GM23248 (cell line): ENCODE measurements at regions not wholly inside any gene's neighbourhood (a gene's known extent, or its start where the extent isn't known, plus 50 kb on each side); places are given as distances from the start of the nearest gene placed in this dataset.
A peak's percentile ranks its signal among the peaks of the same experiment; 100 is the strongest.
"Not testable (repeated sequence)": the region's sequence is repeated elsewhere in the genome, so short reads cannot be mapped to it uniquely, and the experiment has no call there.

Experiments
- DNase-seq: peaks from one replicate; pipeline ENCODE4 v3.0.0-alpha.2; 2015
- H2AFZ ChIP-seq: fragments of 200-600 bp; sonication (generic); 2 replicates; pipeline ENCODE4 v1.6.1; 2016; ENCODE audit warnings: antibody characterized with exemption
- H3F3A ChIP-seq: fragments of 200-600 bp; sonication (generic); 2 replicates; pipeline ENCODE4 v1.6.1; 2016; ENCODE audit warnings: mild to moderate bottlenecking, antibody characterized with exemption, mixed run types; ENCODE audit not compliant: insufficient read depth
- H3K27ac ChIP-seq: fragments of 200-600 bp; sonication (generic); 2 replicates; pipeline ENCODE4 v1.5.1; 2016; ENCODE audit warnings: mild to moderate bottlenecking
- H3K27me3 ChIP-seq: fragments of 200-600 bp; sonication (generic); replicated peaks from 2 replicates; pipeline ENCODE4 v1.6.1; 2016; ENCODE audit warnings: mild to moderate bottlenecking; ENCODE audit not compliant: insufficient read depth
- H3K36me3 ChIP-seq: fragments of 200-600 bp; sonication (generic); 2 replicates; pipeline ENCODE4 v1.6.1; 2016; ENCODE audit warnings: low read depth, mild to moderate bottlenecking
- H3K4me1 ChIP-seq: fragments of 200-600 bp; sonication (generic); 2 replicates; pipeline ENCODE4 v1.6.1; 2016; ENCODE audit warnings: mild to moderate bottlenecking; ENCODE audit not compliant: insufficient read depth
- H3K4me2 ChIP-seq: fragments of 200-600 bp; sonication (generic); one replicate; pipeline ENCODE4 v1.6.1; 2016; ENCODE audit warnings: mild to moderate bottlenecking; ENCODE audit not compliant: unreplicated experiment
- H3K4me3 ChIP-seq: fragments of 200-600 bp; sonication (generic); 2 replicates; pipeline ENCODE4 v1.5.1; 2016; ENCODE audit warnings: mild to moderate bottlenecking
- H3K79me2 ChIP-seq: fragments of 200-600 bp; sonication (generic); 2 replicates; pipeline ENCODE4 v1.6.1; 2016; ENCODE audit warnings: mild to moderate bottlenecking; ENCODE audit not compliant: insufficient read depth
- H3K9ac ChIP-seq: fragments of 200-600 bp; sonication (generic); 2 replicates; pipeline ENCODE4 v1.6.1; 2016; ENCODE audit warnings: mild to moderate bottlenecking
- H3K9me2 ChIP-seq: fragments of 200-600 bp; sonication (generic); 2 replicates; pipeline ENCODE4 v1.6.1; 2016; ENCODE audit warnings: mixed run types, mild to moderate bottlenecking, moderate library complexity; ENCODE audit not compliant: insufficient read depth
- H3K9me3 ChIP-seq: fragments of 200-600 bp; sonication (generic); one replicate; pipeline ENCODE4 v1.6.1; 2017; ENCODE audit warnings: low read depth
- H4K20me1 ChIP-seq: fragments of 200-600 bp; sonication (generic); 2 replicates; pipeline ENCODE4 v1.6.0; 2016; ENCODE audit not compliant: insufficient read depth
- EZH2 ChIP-seq: fragments of 200-600 bp; sonication (generic); IDR thresholded peaks from 2 replicates; pipeline ENCODE4 v1.6.1; 2018; ENCODE audit warnings: antibody characterized with exemption, mild to moderate bottlenecking; ENCODE audit not compliant: insufficient read depth, poor library complexity, severe bottlenecking
- EZH2phosphoT487 ChIP-seq: fragments of 200-600 bp; sonication (generic); IDR thresholded peaks from 2 replicates; pipeline ENCODE4 v1.6.1; 2018; ENCODE audit warnings: antibody characterized with exemption, moderate library complexity, mild to moderate bottlenecking, low read depth; ENCODE audit not compliant: insufficient read depth
- WGBS, 2 experiments: methylation state at CpG; one replicate each; pipeline ENCODE4 v1.1.6; 2015 to 2017; ENCODE audit warnings: low lambda C conversion rate in 2 of 2, low coverage in 1 of 2; ENCODE audit errors: missing lambda C conversion rate in 2 of 2; 5-methylcytosine and 5-hydroxymethylcytosine counted together
- in situ Hi-C: fragments of 300-500 bp; cut with MboI; formaldehyde crosslinking; loops from 2 replicates; pipeline ENCODE4 v1.15.0; 2020

DNA sequence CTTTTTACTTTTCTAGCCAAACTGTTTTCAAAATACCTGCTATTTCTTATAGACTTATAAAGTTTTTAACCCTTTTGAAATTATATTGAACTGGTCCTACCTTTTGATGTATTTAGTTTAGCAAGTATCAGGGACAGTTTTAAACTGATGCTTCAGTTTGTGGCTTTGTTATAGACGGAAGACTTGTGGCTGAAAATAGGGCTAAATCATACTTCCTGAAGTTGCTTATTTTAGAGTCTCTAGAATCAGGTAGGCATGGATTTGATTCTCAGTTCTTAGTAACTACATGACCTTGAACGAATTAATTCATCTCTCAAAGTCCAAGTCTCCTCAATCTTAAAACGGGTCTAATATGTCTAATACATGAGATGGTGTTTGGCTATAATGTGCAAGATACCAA is 322.8 kb downstream of the RAP2B start:
- in situ Hi-C loops = no loop called here
- Histone ChIP-seq H3K36me3 (no peaks in the 10 kb centered on the region), H3K4me3 (no peak overlapping the region), H3K9me3 (no peaks in the 10 kb centered on the region), H3F3A (no peaks in the 10 kb centered on the region), H3K79me2 (no peaks in the 10 kb centered on the region), H3K4me1 (no peaks in the 10 kb centered on the region), H3K27me3 (no peaks in the 10 kb centered on the region), H2AFZ (no peak overlapping the region), H4K20me1 (no peaks in the 10 kb centered on the region), H3K27ac (no peak overlapping the region), H3K4me2 (no peak overlapping the region), H3K9ac (no peak overlapping the region), H3K9me2 (no peaks in the 10 kb centered on the region)
- no peak for TF ChIP-seq EZH2
- no peak for TF ChIP-seq EZH2phosphoT487
- WGBS, 2 experiments = 64 to 77% methylated on average over 3 of the region's 3 CpGs
- no peak for DNase-seq

DNA sequence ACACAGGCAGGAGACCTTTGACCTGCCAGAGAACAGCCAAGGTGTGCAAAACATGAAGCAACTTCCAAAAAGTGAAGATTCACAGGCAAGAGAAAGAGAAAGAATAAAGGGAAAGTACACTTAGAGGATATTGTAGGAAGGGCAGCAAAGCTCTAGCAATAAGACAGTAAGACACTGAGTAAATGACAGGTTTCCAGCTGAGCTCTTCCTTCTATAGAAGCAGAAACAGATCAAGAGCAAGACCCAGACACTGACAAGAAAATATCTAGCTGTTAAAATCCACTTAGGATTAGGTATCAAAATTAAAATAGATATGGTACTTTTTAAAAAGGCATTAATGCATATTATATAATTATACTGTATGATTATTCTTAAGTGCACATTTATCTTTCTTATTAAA is 333.4 kb downstream of the RAP2B start:
- in situ Hi-C loops = no loop called here
- no peak for DNase-seq
- H3K9ac ChIP-seq = no peak overlapping the region
- no peak for TF ChIP-seq EZH2phosphoT487
- TF ChIP-seq EZH2 = no peak
- H3K9me3 ChIP-seq = no peaks in the 10 kb centered on the region
- H3K36me3 ChIP-seq = no peaks in the 10 kb centered on the region
- H3K4me1 ChIP-seq = no peaks in the 10 kb centered on the region
- H4K20me1 ChIP-seq = no peaks in the 10 kb centered on the region
- no peaks in the 10 kb centered on the region for H3K27me3 ChIP-seq
- H3K4me2 ChIP-seq = no peak overlapping the region
- no peaks in the 10 kb centered on the region for H3K9me2 ChIP-seq
- H3K4me3 ChIP-seq = no peak overlapping the region
- no peak overlapping the region for H2AFZ ChIP-seq
- H3F3A ChIP-seq = no peaks in the 10 kb centered on the region
- H3K27ac ChIP-seq = no peak overlapping the region
- H3K79me2 ChIP-seq = no peaks in the 10 kb centered on the region

GRCh38 chr3:153502682-153503081 is 340.7 kb downstream of the RAP2B start:
- no peak overlapping the region for H3K27ac ChIP-seq
- no peaks in the 10 kb centered on the region for H3K9me3 ChIP-seq
- no peaks in the 10 kb centered on the region for H4K20me1 ChIP-seq
- no peaks in the 10 kb centered on the region for H3K79me2 ChIP-seq
- H2AFZ ChIP-seq = no peak overlapping the region
- no peak overlapping the region for H3K9ac ChIP-seq
- no peak overlapping the region for H3K4me3 ChIP-seq
- H3K27me3 ChIP-seq = no peaks in the 10 kb centered on the region
- H3F3A ChIP-seq = no peaks in the 10 kb centered on the region
- no peaks in the 10 kb centered on the region for H3K4me1 ChIP-seq
- TF ChIP-seq EZH2phosphoT487 (no peak), EZH2 (no peak)
- H3K4me2 ChIP-seq = no peak overlapping the region
- H3K9me2 ChIP-seq = no peaks in the 10 kb centered on the region
- in situ Hi-C loops = no loop called here
- H3K36me3 ChIP-seq = no peaks in the 10 kb centered on the region
- DNase-seq = no peak
- WGBS, 2 experiments = 80% methylated on average over 1 of the region's 1 CpG

GRCh38 chr3:153503873-153504272 is 341.8 kb downstream of the RAP2B start:
- H2AFZ ChIP-seq = no peak overlapping the region
- no peaks in the 10 kb centered on the region for H3F3A ChIP-seq
- H3K27ac ChIP-seq = no peak overlapping the region
- no peak overlapping the region for H3K4me2 ChIP-seq
- H3K79me2 ChIP-seq = no peaks in the 10 kb centered on the region
- WGBS, 2 experiments = 67 to 68% methylated on average over 7 of the region's 7 CpGs
- H3K9me2 ChIP-seq = no peaks in the 10 kb centered on the region
- H3K9ac ChIP-seq = no peak overlapping the region
- H3K4me3 ChIP-seq = no peak overlapping the region
- DNase-seq = peak; percentile 49
- no peaks in the 10 kb centered on the region for H4K20me1 ChIP-seq
- H3K27me3 ChIP-seq = no peaks in the 10 kb centered on the region
- in situ Hi-C loops = no loop called here
- no peak for TF ChIP-seq EZH2
- TF ChIP-seq EZH2phosphoT487 = no peak
- H3K36me3 ChIP-seq = no peaks in the 10 kb centered on the region
- no peaks in the 10 kb centered on the region for H3K4me1 ChIP-seq
- no peaks in the 10 kb centered on the region for H3K9me3 ChIP-seq

DNA sequence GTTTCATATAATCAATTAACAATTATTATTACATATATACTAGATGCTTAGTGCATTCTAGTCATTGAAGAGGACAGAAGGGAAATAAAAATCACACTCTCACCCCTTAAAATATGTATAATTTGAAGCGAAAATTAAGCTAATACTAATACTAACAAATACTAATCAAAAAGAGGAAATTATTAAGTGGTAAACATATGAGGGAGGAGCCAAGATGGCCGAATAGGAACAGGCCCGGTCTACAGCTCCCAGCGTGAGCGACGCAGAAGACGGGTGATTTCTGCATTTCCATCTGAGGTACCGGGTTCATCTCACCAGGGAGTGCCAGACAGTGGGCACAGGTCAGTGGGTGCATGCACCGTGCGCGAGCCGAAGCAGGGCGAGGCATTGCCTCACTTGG is 344.2 kb downstream of the RAP2B start:
- H3K4me2 ChIP-seq, H3K9ac ChIP-seq, in situ Hi-C loops, H3K27me3 ChIP-seq, H3K36me3 ChIP-seq, H3K79me2 ChIP-seq, H4K20me1 ChIP-seq, H3K27ac ChIP-seq, DNase-seq, H3K4me3 ChIP-seq, H3K9me2 ChIP-seq, H3K9me3 ChIP-seq, H2AFZ ChIP-seq, H3F3A ChIP-seq, H3K4me1 ChIP-seq: not testable (repeated sequence)
- WGBS, 2 experiments = 78 to 89% methylated on average over 8 of the region's 13 CpGs

- H3K27me3 ChIP-seq, H3K79me2 ChIP-seq, H3F3A ChIP-seq, H2AFZ ChIP-seq, H3K9ac ChIP-seq, H3K9me3 ChIP-seq, H3K4me3 ChIP-seq, H3K4me1 ChIP-seq, H4K20me1 ChIP-seq, in situ Hi-C loops, DNase-seq, H3K9me2 ChIP-seq, H3K36me3 ChIP-seq, H3K4me2 ChIP-seq, H3K27ac ChIP-seq: not testable (repeated sequence)
- WGBS, 2 experiments = 73 to 76% methylated on average over 9 to 13 of the region's 15 CpGs
These were observed 344.7 kb downstream of the RAP2B start for GRCh38 chr3:153506686-153507085.
